GM12892 (cell line): ENCODE measurements at regions not wholly inside any gene's neighbourhood (a gene's known extent, or its start where the extent isn't known, plus 50 kb on each side); places are given as distances from the start of the nearest gene placed in this dataset.

ENCODE experiments used
- POLR2A ChIP-seq: IDR thresholded peaks from 2 replicates; pipeline ENCODE4 v1.6.1; 2011; ENCODE audit warnings: low read depth, low read length, control low read depth
- POLR2AphosphoS5 ChIP-seq: IDR thresholded peaks from 2 replicates; pipeline ENCODE4 v1.6.1; 2011; ENCODE audit warnings: low read depth, low read length, control low read depth
- TAF1 ChIP-seq: IDR thresholded peaks from 2 replicates; pipeline ENCODE4 v1.6.1; 2011; ENCODE audit warnings: low read depth, mild to moderate bottlenecking, control low read depth, low read length, borderline replicate concordance

DNA sequence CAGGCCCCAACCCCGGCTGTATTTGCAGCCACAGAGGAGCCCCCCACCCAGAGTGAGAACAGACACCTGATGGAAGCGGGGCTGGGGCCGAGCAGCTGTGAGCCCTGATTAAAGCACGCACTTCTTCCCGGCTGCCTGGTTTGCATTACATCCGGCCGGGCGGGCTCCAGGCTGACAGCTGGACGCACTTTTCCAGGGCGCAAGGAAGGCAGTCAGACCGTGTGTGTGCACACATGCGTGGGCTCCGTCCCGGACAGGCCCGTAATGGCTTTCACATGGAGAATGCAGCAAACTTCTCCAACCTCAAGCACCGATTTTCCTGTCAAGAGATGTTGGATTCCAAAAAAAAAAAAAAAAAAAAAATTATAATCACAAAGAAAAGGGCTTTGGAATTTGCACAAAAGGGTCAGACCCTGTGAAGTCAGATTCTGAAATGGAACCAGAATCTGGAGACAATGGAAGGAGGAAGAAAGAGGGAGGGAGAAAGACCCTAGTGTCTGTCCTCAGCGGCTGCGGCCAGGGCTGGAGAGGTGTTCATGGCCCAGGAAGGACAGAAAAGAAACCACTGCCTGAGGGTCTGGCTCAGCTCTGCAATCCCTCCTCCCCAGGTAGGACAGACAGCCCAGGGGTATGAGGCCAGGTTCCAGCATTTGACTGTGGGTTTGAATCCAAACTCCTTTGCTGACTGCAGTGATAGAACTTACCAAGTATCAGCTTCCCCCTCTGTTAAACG lies 365.5 kb downstream of the MN1 start:
- no peak for TF ChIP-seq POLR2AphosphoS5
- no peak for TF ChIP-seq POLR2A
- no peak for TF ChIP-seq TAF1
